Endothelial cell (in vitro differentiated cells): ENCODE measurements at regions not wholly inside any gene's neighbourhood (a gene's known extent, or its start where the extent isn't known, plus 50 kb on each side); places are given as distances from the start of the nearest gene placed in this dataset.

Experiments
- DNase-seq: peaks from one replicate; pipeline ENCODE4 v3.0.0; 2021; ENCODE audit warnings: low spot score
- H3K27ac Mint-ChIP-seq: one replicate; pipeline ENCODE4 v1.8.0; 2021; ENCODE audit warnings: mixed read lengths, inconsistent platforms; ENCODE audit not compliant: unreplicated experiment
- H3K27me3 Mint-ChIP-seq: one replicate; pipeline ENCODE4 v1.8.0; 2021; ENCODE audit warnings: mild to moderate bottlenecking, moderate library complexity, mixed read lengths, inconsistent platforms; ENCODE audit not compliant: unreplicated experiment
- H3K36me3 Mint-ChIP-seq: one replicate; pipeline ENCODE4 v1.8.0; 2021; ENCODE audit warnings: mild to moderate bottlenecking, low read depth, mixed read lengths, inconsistent platforms; ENCODE audit not compliant: unreplicated experiment
- H3K4me1 Mint-ChIP-seq: one replicate; pipeline ENCODE4 v1.8.0; 2021; ENCODE audit warnings: mild to moderate bottlenecking, mixed read lengths, inconsistent platforms; ENCODE audit not compliant: unreplicated experiment
- H3K4me3 Mint-ChIP-seq: one replicate; pipeline ENCODE4 v1.8.0; 2021; ENCODE audit warnings: mild to moderate bottlenecking, mixed read lengths, inconsistent platforms; ENCODE audit not compliant: unreplicated experiment
- H3K9me3 Mint-ChIP-seq: one replicate; pipeline ENCODE4 v1.8.0; 2021; ENCODE audit warnings: mixed read lengths, inconsistent platforms; ENCODE audit not compliant: unreplicated experiment
- CTCF ChIP-seq: fragments of 200-600 bp; sonication (generic); IDR thresholded peaks from one replicate; pipeline ENCODE4 v1.5.0; 2021; ENCODE audit warnings: antibody characterized with exemption; ENCODE audit not compliant: unreplicated experiment

DNA sequence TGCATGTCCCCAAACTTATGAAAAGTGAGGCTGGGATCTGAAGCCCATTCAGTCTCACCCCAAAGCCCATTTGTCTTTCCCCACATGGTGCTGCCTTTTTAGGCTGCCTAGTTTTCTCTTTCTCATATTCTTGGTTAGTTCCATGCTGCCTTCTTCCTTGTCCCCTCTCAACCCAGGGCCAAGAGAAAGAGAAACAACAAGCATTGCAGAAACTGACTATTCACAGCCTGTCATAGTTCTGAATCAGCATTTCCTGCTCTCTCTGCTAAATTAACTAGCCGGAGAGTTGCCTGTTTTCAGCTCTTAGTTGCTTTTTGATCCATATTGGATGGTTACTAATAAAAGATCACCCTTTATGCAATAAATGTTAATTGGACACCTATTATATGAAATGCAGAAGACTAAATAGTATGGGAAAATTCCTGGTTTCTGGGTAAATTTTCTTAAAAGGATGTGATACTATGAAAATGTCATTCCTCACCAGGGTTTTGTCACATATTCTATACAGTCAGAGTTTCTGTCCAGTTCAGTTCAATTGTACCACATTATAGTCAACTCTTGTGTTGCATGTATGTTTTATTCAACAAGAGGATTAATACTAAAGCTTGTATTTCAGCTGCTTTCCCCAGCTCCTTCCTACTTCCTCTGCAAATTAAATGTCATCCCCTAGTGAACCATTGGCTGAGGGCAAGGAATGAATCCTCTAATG is 246.5 kb downstream of the GALR1 start:
- DNase-seq = no peak
- no peak for TF ChIP-seq CTCF
- Mint-ChIP-seq H3K36me3 (no peaks in the 10 kb centered on the region), H3K27ac (no peak overlapping the region), H3K4me3 (no peak overlapping the region), H3K4me1 (no peaks in the 10 kb centered on the region), H3K27me3 (peaks cover 2% of the 10 kb centered on the region), H3K9me3 (no peaks in the 10 kb centered on the region)

- Mint-ChIP-seq H3K4me1 (no peaks in the 10 kb centered on the region), H3K36me3 (no peaks in the 10 kb centered on the region), H3K4me3 (no peak overlapping the region), H3K27me3 (no peaks in the 10 kb centered on the region), H3K27ac (no peak overlapping the region), H3K9me3 (no peaks in the 10 kb centered on the region)
- no peak for DNase-seq
- TF ChIP-seq CTCF = no peak
Measured at GRCh38 chr18:77501266-77501665, 251.6 kb downstream of the GALR1 start.

- no peak for TF ChIP-seq CTCF
- Mint-ChIP-seq H3K4me3 (no peak overlapping the region), H3K27ac (no peak overlapping the region), H3K27me3 (no peaks in the 10 kb centered on the region), H3K9me3 (no peaks in the 10 kb centered on the region), H3K36me3 (no peaks in the 10 kb centered on the region), H3K4me1 (no peaks in the 10 kb centered on the region)
- DNase-seq = no peak
Measured at GRCh38 chr18:77505499-77505898, 255.9 kb downstream of the GALR1 start.

DNA sequence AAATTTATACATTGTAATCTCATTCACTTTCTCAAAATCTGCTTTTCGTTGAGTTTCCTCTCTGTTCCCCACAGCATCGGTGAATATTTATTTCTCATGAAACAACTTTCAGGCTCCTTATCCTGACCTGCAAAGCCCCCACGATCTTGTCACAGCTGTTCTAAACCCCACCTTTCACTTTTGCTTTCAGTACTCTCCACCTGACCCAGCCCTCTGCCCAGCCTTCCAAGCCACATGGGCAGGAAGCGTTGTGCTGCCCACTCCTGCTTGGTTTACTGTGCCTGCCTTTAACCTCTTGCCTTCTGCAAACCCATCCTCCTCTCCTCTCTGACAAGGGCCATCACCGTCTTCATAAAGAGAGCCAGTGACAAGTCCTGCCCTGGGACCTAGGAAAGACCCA is 262.5 kb downstream of the GALR1 start:
- Mint-ChIP-seq H3K27ac (no peak overlapping the region), H3K4me1 (no peaks in the 10 kb centered on the region), H3K36me3 (no peaks in the 10 kb centered on the region), H3K4me3 (no peak overlapping the region), H3K27me3 (no peaks in the 10 kb centered on the region), H3K9me3 (no peaks in the 10 kb centered on the region)
- no peak for TF ChIP-seq CTCF
- DNase-seq = no peak

DNA sequence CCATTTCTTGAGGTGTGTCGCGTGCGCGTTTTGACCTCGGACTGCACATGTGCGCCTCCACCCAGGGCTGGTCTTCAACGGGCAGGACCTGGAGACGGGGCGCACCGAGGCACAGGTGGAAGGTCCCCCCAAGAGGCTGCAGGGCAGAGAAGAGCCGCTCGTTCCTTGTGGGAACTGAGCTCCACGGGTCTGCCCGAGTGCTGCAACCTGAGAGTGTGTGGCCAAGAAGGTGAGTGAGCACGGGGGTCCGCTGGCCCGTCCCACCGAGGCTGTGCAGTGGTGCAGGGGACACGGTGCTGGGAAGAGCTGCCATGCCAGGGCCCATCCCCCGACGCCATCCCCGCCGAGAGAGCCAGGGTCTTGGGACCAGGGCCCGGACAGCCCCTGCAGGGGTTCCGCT is 268.3 kb downstream of the GALR1 start:
- H3K27me3 Mint-ChIP-seq = no peaks in the 10 kb centered on the region

More for the DNA sequence above, 268.3 kb downstream of the GALR1 start:
- no peaks in the 10 kb centered on the region for H3K4me1 Mint-ChIP-seq
- H3K9me3 Mint-ChIP-seq = no peaks in the 10 kb centered on the region
- no peak for DNase-seq
- no peak overlapping the region for H3K27ac Mint-ChIP-seq
- no peaks in the 10 kb centered on the region for H3K36me3 Mint-ChIP-seq
- no peak for TF ChIP-seq CTCF
- no peak overlapping the region for H3K4me3 Mint-ChIP-seq
